AG10803 (cell line): ENCODE measurements at regions not wholly inside any gene's neighbourhood (a gene's known extent, or its start where the extent isn't known, plus 50 kb on each side); places are given as distances from the start of the nearest gene placed in this dataset.

Experiments
- DNase-seq: peaks from one replicate; pipeline ENCODE4 v3.0.0; 2010; ENCODE audit warnings: low read depth
- H3K4me3 ChIP-seq: 2 replicates; pipeline ENCODE4 v1.5.1; 2011; ENCODE audit warnings: mild to moderate bottlenecking, low read length, control low read depth
- CTCF ChIP-seq: conservative IDR thresholded peaks from 2 replicates; pipeline ENCODE4 v1.5.1; 2011; ENCODE audit warnings: mild to moderate bottlenecking, low read length, control low read depth, inconsistent platforms

DNA sequence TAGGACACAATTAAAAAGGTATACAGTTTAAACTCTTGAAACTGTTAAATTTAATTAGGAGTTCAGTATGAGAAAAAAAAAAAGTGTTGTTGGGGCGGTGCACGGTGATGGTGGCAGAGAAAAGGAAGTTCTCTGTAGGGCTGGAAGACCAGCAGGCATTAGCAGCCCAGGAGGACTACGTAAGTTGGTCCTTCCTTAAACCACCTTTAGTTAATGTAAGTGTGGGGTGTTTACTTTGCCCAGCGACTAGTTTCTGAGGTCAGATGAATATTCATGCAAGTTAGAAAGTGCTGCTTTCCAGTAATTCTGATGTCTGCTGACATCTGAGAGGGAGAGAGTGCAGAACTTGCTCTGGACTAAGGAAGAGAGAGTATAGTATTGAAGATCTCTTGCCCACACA is 54.9 kb downstream of the NKX2-1 start:
- H3K4me3 ChIP-seq = no peak overlapping the region
- no peak for DNase-seq
- no peak for TF ChIP-seq CTCF

- H3K4me3 ChIP-seq = no peak overlapping the region
- DNase-seq = no peak
- TF ChIP-seq CTCF = no peak
Measured at GRCh38 chr14:36462890-36463289, 57.1 kb downstream of the NKX2-1 start.

DNA sequence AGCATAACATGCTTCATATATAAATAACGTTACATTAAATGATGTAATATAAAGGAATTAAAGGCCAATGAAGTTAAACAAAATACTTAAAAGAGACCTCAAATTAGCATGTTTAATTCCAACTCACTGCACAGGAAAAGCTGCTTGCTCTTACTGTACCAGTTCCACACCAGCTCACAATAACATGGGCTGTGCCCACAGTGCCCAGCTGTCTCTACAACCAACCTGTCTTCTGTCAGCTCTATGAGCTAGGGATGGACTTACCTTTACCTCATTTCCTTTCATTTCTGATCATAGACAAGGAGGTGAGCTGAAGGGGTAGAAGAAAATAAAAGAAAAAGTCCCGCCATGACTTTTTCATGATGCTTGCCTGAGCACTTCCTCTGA is 64.8 kb downstream of the NKX2-1 start:
- no peak for DNase-seq
- H3K4me3 ChIP-seq = no peak overlapping the region
- TF ChIP-seq CTCF = no peak

DNA sequence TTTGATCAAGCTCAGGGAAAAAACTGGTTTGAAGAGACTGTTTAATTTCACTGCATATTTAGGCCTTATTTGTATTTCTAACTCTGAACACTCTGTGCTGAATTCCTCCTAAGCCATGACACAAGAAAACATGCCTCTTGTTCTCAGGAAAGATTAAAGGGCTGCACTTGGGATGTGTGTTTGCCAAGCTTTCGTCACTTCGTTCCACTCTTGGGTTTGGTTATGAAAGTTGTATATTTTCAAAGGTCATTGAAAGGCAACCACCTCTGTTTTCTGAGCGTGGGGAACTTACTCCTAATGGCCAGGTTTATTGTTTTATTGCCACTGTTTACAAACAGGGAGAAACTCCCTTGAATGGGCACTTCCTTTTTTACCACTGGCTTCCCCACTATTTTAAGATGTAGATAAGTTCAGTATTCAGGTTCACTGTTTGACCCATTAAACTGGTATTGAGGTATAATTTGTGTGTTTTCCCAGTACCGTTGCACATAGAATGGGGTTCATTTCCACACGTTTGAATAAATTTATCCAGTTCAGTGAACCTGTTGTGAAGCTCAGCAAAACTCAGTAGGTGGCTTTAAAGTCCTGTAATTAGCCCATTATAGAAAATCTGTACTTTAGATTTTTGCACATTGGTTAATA is 65.3 kb downstream of the NKX2-1 start:
- H3K4me3 ChIP-seq = no peak overlapping the region
- no peak for TF ChIP-seq CTCF
- no peak for DNase-seq

DNA sequence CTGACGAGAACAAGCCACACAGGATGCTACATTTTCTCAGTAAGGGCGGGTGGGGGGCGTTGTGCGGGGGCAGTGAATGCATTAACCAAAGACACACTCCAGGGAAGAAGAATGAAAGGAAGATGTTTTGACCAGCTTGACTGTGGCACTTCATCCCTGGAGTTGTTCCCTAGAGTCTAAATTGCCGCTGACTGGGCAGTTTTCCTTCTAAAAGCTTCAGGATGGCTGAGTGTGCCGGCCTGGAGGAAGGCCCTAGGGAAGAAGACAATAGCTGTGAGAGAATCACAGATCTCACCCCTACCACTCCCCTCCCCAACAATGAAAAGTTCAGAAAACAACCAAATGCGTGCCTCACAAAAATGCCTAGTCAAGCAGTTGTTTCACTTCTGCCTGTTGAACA is 67.2 kb downstream of the NKX2-1 start:
- DNase-seq = no peak
- no peak for TF ChIP-seq CTCF
- no peak overlapping the region for H3K4me3 ChIP-seq

- no peak overlapping the region for H3K4me3 ChIP-seq
- no peak for TF ChIP-seq CTCF
- DNase-seq = no peak
Measured at GRCh38 chr14:36451310-36452065, 68.5 kb downstream of the NKX2-1 start.

DNA sequence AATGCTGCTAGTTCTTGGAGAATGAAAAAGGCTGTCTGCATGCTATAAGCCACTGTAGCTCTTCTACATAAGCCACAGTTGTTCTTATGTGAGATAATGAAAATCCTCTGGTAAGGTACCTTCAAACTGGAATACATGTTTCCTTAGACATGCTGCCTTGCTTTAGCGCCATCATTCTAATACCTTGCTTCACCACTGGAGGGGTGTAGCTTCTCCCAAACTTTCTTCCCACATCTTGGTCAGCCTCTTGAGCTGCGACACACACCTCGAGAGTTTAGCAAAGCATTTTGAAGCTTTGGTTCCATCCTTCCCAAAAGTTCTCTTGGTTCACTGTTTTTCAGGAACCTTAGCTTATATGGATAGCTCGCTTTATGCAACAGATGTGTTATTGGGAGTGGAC is 69.5 kb downstream of the NKX2-1 start:
- no peak for TF ChIP-seq CTCF
- no peak for DNase-seq
- H3K4me3 ChIP-seq = no peak overlapping the region
